HG02759 (cell line): ENCODE measurements at regions not wholly inside any gene's neighbourhood (a gene's known extent, or its start where the extent isn't known, plus 50 kb on each side); places are given as distances from the start of the nearest gene placed in this dataset.
"Not testable (repeated sequence)": the region's sequence is repeated elsewhere in the genome, so short reads cannot be mapped to it uniquely, and the experiment has no call there.

Source experiments
- ATAC-seq: cut with Tn5 transposase; IDR thresholded peaks from one replicate; pipeline ENCODE4 v1.9.1; 2021; ENCODE audit warnings: mild to moderate bottlenecking, moderate library complexity; ENCODE audit not compliant: unreplicated experiment

DNA sequence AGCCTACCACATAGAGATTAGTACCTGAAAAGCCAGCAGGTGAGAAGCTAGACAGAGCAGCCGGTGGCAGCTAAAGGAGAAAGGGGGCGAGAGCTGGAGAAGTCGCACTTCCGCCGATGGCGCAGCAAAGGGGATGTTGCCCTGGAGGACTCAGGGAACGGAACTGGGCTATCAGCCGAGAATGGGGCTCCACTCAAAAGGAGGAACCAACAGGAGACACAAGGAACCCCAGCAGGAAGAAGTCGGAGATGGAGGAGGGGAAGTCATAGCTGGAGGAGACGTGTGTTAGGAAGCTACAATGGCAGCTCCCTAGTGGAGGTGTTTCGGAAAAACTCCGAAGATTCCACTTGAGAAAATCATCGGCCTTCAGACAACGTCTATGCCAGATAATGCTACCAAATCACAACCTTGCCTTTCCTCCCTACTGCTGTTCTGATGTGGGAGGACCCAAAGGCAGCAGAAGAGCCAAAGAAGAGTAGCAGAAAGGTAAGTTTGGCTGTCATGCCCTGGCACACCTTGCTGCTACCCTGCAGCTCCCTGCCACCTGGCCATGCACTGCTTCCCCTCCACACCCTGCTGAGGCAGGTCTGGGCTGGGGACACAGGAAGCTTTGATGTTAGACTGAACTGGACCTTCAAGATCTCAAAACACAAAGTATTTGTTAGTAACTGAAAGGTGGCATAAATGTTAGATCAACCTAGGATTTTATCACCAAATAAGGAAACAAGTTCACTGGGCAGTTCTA lies 127.9 kb downstream of the DLEU7 start:
- ATAC-seq = no peak

DNA sequence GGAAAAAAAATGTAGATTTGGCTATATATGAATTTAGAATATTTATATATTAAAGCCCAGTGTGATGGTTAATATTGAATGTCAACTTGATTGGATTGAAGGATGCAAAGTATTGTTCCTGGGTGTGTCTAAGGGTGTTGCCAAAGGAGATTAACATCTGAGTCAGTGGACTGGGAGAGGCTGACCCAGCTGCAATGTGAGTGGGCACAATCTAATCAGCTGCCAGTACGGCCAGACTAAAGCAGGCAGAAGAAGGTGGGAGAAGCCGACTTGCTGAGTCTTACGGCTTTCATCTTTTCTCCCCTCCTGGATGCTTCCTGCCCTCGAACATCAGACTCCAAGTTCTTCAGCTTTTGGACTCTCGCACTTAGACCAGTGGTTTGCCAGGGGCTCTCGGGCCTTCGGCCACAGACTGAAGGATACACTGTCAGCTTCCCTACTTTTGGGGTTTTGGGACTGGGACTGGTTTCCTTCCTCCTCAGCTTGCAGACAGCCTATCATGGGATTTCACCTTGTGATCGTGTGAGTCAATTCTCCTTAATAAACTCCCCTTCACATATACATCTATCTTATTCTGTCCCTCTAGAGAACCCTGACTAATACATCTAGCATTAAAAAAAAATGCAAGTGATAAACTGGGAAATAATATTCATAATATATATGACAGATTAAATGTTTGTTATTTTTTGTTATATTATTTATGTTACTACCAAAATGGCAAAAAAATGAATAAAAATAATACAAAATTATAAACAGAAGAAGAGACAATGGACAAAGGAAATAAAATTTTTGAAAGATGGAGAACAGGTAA lies 122.4 kb downstream of the DLEU7 start:
- no peak for ATAC-seq

DNA sequence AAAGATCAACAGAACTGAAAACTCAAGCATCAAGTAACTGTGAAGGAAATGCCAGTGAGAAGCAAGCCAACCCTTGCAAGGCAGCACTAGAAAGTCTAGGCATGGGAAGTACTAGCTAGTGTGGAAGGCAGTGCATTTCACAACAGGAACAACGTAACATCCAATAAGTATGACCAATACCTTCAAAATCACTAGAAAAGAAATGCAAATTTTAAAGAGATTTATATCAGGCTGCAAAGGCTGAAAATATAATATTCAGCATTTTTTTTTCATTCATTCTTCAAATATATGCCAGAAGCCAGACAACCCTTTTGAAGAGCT lies 121.9 kb downstream of the DLEU7 start:
- ATAC-seq = no peak

DNA sequence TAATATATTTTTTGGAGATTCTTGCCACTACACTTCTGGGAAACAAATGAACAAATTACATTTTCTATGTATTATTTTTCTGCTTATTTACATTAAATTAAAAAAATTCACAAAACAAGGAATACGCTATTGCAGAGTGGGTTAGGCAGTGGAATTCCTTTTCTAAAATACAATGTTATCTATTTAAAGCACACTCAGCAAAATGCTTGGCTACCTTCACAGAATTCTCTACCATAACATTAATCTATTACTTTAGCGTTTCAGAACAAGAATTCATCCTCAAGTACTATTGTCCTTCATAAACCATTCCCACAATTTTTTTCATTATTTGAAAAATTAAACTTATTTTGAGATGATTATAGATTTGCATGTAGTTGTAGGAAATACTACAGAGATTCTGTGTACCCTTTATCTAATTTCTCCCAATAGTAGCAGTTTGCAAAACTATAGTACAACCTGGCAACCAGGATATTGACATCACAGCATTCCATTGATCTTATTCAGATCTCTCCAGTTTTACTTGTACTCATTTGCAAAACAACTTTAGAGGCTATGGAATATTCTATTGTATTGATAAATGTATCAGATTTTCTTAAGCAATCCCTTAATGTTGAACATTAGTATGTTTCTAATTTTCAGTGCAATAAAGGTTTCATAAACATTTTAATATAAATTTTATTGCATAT lies 120.9 kb downstream of the DLEU7 start:
- no peak for ATAC-seq

DNA sequence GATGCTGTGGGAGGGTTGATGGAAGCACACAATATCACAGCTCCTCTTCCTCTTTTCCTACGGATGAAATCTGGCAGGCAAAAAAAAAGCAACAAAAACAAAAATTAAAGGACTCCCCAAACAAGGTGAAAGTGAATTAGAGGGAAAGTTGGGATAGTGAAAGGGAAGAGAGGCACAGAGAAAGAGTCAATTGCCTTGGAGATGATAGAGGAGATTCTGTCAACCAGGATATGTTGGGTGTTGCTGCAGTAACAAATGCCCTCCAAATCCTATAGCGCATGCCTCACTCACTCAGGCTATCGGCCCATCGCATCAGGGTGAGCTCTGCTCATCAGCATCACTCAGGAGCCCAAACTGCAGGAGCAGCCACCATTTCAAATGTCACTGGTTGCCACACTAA lies 119.1 kb downstream of the DLEU7 start:
- no peak for ATAC-seq

DNA sequence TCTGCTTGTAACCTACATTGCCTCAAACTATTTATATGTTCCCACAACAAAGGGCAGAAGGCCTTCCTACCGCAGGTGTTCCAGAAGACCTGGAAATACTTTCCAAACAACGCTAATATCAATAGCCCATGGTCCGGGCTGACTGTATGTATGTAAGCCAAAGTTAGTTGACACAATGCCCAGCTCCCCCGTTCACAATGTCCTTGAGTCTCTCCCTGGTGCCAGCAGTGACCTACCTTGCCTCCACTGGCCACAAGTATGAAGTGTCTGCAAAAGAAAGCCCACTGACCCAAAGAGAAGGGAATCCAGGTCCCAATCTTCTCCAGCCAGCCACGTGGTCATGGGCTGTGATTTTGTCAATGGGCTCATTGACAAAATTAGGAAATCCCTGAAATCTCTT lies 118.6 kb downstream of the DLEU7 start:
- ATAC-seq = no peak

DNA sequence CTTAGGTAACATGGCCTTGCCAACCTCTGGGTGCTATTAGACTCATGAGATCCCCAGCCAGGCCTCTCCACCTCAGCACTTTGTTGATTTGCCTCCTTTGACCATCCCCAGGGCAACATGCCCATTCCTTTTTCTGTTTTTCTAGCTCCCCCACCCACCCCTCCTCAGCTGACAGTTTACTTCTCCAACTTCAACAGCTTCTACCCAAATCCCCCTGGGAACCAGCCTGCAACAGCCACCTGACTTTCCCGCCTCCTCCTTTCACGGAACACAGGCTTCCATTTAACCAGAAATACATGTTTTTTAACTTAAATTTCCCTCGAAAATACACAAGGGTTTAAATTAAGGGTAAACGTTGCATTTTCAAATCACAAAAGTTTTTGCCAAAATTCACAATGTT lies 117.3 kb downstream of the DLEU7 start:
- no peak for ATAC-seq

DNA sequence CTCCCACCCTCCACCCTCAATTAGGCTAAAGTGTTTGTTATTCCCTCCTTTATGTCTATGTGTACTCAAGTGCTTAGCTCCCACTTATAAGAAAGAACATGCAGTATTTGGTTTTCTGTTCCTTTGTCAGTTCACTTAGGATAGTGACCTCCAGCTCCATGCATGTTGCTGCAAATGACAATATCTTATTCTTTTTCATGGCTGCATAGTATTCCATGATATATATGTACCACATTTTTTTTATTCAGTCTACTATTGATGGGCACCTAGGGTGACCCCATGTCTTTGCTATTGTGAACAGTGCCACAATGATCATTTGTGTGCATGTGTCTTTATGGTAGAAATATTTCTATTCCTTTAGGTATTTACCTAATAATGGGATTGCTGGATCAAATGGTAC lies 114.3 kb downstream of the DLEU7 start:
- ATAC-seq = no peak

DNA sequence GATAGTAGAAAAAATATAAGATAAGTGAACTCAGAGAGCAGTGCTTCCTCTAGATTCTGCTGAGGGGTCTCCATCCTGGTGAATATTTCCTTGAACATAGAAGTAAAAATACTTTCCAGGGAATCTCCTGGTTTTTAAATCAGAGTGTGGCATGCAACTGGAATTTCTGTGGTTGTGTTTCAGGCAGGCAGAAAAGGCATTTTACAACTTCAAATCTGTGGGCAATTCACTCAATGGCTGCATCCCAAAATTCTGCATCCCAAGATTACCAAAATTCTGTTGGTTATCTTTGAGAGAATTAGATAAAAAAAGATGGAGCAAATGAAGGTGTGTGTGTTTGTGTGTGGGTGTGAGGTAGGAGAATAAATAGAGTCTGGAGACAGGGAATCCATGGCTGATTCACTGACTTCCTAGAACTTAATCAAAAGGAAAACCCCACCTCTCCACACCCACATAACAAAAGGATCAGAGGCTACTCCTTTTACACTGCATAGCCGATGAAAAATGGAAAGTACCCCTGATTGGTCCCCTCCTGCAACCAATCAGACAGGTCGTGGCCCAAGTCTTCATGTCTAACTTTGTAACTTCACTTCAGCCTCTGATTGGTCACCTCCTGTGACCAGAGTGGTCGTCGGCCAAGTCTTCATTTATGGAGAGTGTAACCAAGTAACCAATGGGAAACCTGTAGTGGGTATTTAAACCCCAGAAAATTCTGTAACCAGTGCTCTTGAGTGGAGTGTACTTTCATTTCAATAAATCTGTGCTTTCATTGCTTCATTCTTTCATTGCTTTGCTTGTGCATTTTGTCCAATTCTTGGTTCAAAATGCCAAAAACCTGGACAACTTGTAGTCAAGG lies 112.8 kb downstream of the DLEU7 start:
- ATAC-seq = no peak

DNA sequence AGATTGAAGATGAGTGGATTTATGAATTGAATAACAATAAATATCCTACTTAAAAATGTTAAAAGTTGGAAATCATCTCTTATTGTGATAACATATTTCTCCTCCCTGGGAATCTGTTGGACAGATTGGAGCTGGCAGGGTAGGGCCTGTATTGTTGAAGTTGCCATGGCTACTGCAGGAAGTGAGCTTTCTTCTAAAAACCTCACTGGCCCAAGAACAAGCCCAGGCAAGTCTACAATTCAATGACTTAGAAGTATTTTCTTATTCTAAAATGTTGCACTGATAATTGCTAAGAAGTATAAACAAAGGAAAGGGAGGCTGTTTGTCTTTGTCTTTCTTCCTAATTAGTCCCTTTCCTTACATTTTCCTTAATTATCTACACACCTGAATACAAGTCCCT lies 112.1 kb downstream of the DLEU7 start:
- ATAC-seq = no peak

DNA sequence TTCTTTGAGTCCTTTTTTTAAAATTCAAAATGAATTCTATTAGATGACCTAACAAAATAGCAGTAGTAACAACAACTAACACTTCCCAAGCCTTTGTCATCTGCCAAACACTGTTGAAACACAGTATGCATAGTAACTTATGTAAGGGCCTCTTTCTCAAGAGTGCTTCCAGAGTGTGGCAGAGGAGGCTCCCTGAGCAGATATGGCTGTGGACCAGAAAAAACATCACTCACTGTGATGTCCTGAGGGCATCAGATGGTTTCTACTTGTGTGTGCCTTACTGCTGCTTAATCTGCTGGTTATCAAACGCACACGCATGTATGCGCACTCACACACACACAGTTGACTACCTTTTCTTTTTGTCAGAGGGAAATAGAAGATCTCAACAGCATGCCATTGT lies 110.8 kb downstream of the DLEU7 start:
- ATAC-seq = no peak

DNA sequence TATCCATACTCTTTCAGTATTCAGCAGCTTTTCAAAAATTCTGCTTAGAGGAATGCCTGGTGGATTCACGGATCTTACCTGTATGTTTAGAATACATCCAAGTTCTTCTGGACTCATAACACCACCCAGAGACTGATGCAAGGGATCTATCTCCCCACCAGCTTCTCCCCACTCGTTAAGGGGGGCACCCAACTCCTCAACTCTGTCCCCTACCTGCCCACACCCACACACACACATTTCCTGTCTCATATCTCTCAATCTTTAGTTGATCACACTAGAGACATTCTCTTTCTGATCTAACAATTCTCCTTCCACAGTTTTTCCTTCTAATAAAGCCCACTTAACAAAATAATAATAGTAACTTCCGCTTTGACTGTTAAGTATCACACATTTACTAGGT lies 110.1 kb downstream of the DLEU7 start:
- no peak for ATAC-seq

DNA sequence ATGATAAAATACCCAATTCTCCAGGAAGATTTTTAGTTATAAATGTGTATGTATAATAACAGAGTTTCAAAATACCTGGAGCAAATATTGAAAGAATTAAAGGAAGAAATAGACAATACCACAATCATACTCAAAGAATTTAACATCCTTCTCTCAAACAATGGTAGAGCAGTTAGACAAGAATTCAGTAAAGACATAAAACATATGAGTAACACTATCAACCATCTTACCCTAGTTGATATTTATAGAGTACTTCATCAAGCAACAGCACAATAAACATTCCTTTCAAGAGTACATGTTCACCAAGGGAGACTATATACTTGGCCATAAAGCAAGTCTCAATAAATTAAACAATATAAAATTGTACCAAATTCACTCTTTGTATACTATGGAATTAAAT lies 108.4 kb downstream of the DLEU7 start:
- no peak for ATAC-seq

DNA sequence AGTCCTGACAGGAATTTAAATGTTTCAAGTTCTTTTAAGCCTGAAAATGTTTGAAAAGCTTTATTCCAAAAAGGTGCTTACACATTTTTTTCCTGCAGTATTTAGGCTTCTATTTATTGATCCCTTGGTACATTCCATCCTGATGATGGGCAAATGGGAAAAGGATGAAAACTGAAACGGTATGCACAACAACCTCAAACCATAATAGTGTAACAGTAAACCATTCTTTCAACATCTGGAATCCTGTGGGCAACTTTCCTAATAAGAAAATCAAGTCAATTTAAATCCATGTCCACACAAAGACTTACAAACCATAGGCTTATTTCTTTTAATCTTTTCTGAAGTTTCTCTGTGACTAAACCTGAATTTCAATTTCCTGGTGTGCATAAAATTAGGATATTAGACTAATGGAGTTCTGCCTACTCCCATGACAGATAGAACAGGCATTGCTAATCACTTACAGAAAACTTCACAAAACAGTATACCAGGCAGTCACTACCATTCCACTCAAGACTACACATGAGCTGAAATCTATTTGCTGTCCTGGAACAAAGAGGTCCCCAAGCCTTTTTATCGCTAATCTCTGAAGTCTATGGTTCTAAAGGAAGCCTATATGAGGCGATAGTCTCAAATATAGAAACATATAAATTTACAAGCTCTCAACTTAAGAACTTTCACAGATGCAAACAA lies 103.3 kb downstream of the DLEU7 start:
- no peak for ATAC-seq

DNA sequence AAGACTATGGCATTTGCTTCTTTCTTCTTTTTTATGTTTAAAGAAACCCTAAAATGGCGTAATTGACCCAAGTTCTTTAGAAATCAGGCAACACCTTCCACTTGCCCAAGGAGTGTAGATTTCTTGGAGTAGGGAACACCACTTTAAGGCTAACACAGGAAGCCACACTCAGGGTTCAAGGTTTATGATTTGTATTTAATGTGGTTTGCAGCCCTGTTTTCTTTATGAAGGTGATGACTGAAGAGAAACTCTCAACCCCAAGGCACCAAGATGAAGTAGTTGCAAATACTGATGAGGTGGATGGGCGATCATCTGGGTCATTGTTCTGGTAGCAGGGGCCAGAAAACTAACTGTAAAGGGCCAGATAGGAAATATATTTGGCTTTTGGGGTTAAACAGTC lies 101.1 kb downstream of the DLEU7 start:
- no peak for ATAC-seq

DNA sequence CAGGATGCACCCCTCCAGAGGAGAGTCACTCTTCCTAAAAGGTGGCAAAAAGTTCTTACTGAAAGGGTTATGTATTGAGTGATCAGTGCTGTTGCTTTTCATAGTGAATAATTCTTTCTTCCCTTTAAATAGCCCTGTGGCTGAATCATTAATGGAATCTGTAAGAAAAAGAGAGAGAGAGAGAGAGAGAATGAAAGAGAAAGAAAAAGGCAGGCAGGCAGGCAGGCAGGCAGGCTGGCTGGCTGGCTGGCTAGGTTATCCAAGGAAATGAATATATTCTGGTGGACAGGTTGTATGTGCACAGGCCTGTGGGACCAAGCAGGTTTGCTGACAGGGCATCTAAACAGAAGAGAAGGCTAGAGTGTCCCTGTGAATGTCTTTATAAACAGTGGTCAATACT lies 100.5 kb downstream of the DLEU7 start:
- no peak for ATAC-seq

DNA sequence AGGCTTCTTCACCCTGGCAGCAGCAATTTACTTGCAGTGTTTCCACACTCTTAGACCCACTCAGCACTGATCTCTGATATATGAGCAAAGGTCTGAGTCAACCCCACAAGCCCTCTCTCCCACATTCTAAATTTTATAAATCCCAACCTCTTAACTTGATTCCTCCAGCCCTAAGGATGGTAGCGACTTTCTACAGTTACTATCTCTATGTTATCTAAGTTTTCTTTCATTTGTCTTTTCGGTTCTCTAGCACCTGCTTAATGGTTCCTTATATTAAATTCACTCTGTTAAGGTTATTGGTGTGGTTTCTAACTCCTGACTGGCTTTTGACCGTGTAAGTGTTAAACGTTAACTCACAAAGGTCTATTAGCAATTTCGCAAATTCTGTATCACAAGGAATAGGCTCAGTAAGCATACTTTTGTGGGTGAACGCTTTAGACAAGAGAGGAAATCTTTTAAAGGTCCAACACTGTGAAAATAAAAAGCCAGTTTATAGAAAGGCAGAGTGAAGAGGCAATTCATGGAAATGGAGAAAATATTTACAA lies 99.3 kb downstream of the DLEU7 start:
- no peak for ATAC-seq

DNA sequence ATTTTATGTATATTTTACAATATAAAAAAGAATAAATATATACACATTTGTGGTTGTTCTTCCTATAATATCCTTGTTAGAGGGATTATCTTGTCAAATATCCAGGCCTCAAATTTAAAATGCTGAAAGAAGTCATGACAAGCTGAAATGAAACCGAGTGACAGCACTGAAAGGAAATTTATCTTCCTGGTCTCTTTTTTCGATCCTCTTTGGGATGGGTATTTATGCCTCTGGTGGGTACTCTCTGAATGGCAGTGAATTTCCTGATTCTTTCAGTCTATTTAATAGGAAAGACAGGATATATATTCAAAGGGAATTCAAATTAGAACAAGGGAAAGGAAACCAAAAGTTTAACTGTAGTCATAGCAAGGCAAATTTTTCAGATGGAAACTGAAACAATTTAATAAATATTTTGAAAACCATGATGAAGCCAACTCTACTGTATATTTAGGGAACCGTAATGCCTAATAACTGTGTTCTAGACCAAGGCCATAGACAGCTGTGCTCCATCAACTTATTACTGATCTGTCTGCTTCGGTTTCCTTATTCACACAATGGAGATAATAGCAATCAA lies 97.9 kb downstream of the DLEU7 start:
- no peak for ATAC-seq

DNA sequence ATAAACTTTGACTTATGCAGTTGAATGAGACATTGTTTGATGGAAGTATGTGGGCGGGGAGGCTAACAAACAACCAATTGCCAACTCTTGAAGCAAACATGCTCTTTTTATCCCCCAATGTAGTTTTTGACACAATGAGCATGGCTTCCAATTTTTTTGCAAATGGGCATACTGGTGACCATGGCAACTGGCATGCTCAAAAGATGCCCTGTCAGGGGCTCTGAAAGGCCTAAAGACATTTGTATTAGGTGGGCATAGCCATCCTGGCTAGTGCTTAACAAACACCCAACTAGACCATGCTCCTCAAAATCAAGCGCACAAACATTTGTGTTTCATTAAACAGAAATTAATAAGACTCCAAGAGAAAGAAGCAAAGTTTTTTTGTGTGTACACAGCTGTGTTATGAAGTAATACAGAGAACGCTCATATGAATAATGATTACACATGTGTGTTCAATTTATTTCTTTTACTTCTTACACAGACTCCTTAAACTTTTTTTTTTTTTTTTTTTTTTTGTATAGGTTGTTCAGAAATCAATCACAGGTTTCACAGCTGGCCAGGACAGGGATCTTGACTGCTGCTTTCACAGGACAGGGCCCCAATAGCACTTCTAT lies 95.6 kb downstream of the DLEU7 start:
- no peak for ATAC-seq

DNA sequence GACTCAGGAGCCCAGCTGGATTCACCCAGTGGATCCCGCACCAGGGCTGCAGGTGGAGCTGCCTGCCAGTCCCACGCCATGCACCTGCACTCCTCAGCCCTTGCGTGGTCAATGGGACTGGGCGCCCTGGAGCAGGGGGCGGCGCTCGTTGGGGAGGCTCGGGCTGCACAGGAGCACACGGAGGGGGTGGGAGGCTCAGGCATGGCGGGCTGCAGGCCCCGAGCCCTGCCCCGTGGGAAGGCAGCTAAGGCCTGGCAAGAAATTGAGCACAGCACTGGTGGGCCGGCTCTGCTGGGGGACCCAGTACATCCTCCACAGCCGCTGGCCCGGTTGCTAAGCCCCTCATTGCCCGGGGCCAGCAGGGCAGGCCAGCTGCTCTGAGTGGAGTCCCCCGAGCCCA lies 90.3 kb downstream of the DLEU7 start:
- not testable (repeated sequence) for ATAC-seq
